CD4-positive, alpha-beta T cell treated with Interleukin-15 for 4 hours (primary cell): ENCODE measurements at regions not wholly inside any gene's neighbourhood (a gene's known extent, or its start where the extent isn't known, plus 50 kb on each side); places are given as distances from the start of the nearest gene placed in this dataset.
"Not testable (repeated sequence)": the region's sequence is repeated elsewhere in the genome, so short reads cannot be mapped to it uniquely, and the experiment has no call there.

Source experiments
- DNase-seq: peaks from one replicate; pipeline ENCODE4 v3.0.0-alpha.2; 2020; ENCODE audit warnings: low spot score

GRCh38 chr6:21744331-21744730 is 150.8 kb downstream of the SOX4 start:
- DNase-seq = no peak

DNA sequence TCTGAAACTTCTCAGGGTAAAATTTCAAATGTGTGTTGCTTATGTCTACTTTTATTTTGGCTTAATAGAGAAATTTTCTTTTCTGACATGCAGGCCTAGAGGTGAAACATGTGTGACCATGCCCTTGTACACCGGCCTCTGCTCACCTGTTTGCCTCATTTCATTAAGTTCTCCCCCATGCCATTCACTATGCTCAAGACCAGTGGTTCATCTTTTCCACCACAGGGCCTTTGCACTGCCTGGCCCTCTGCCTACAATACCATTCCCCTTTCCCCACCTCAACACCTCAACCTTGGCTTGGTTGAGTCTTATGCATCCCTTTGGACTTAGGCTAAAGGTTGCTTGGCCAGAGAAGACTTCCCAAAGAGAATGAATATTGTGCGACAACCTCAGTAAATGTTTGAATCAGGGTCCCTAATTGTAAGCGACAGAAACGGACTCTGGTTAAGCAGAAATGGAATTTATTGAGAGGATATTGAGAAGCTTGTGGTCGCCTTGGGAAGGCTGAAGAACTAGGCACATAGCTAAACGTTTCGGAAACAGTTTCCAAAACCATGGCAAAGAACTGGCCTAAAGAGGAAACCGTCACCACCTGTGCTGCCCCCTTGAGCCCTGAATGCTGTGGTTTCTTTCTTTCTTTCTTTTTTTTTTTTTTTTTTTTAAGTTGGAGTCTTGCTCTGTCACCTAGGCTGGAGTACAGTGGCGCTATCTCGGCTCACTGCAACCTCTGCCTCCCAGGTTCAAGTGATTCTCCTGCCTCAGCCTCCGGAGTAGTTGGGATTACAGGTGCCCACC is 152.2 kb downstream of the SOX4 start:
- DNase-seq = no peak

GRCh38 chr6:21747441-21747840 is 153.9 kb downstream of the SOX4 start:
- DNase-seq = no peak

DNA sequence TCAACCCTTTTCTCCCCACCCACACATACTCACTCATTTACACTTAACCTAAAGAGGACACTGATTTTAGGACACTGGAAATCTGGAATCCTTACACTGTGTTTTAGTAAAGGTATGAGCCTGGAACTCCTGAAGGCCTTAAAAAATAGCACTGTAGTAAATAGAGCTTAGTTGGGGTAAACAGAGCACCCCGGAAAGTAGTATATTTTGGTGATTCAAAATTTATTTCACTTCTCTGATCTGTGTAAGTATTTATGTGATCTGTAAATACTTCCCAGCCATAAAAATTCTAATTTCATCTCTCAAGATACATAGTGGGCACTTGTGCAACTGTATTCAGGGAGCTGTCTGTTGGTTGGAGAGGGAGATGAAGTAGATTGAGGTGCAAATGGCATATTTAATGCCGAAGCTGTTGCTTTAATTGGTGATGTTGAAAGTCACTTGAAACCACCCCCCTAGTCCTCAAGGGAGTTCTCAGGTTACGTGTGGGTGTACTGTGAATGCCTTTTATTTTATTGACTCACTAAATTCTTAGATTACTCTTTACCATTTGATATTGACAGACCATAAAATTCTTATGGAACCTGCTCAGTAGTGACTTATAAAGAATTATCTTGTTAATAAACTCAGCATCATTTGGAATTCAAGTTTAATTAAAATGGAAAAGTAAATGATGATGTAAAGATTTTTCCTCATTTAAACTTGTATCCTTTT is 154.9 kb downstream of the SOX4 start:
- DNase-seq = no peak

- no peak for DNase-seq
Observed at GRCh38 chr6:21749754-21750153, 156.2 kb downstream of the SOX4 start.

- no peak for DNase-seq
Observed at GRCh38 chr6:21750575-21750974, 157.0 kb downstream of the SOX4 start.

- DNase-seq = no peak
Observed at GRCh38 chr6:21751608-21752007, 158.1 kb downstream of the SOX4 start.

DNA sequence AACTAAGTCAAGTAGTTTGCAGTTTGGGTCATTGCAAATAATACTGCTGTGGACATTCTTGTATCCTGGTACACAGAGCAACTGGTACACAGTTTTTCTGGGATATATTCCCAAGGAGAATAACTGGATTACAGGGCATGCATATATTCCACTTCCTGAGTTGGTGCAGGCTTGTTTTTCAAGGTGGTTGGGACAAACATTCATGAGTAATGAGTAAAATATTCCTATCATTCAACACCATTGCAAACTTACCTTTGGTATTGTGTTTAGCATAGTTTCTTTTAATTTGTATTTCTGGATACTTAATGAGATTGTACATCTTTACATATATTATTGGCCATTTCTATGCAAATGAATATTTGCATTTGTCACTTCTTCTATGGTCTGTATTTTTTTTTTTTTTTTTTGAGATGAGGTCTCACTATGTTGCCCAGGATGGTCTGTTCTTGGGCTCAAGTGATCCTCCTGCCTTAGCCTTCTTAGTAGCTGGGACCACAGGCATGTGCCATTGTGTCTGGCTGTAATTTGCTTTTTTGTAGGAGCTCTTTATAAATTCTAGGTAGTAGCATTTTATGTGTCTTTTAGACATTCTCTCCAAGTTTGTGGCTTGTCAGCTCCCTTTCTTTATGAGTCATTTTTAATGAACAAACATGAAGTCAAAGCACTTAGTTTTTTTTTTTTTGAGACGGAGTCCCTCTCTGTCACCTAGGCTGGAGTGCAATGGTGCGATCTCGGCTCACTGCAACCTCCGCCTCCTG is 158.7 kb downstream of the SOX4 start:
- DNase-seq = no peak

DNA sequence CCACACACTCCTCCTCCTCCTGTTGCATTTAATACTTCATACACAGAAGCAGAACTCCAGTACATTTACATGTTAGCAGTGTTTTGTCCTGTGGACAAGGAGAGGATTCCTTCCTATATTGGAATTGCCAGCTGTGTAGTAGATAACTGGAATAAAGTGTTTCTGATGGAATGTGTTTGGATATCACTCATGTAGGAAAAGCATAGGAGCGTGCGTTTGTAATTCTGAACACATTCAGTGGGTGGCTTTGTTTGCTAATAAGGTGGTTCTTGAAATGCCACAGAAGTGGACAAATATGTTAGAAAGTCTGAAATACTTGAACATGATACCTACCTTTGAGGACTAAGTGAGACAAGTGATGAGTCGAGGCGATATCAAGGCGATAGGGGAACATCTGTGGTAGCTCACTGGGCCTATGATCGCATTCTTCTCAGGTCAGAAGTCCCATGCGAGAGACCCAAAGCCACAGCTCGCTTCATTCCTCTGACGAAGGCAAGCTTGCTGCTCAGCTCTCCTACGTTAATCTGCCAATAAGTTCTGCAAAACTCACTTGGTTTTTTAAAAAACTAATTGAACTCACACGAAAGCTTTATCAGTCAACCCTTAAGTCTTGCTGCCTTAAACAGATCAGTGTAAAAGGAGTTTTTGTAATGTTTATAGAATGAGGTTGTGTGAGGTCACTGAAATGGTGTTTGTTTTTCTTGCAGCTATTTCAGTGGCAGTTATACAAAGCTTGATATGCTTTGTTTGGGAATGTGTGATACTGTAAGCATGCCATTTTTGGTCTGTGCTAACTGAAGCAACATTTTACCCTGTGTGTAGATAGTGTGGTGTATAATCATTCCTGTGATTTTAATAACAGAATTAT is 159.9 kb downstream of the SOX4 start:
- DNase-seq = no peak

GRCh38 chr6:21754891-21755290 is 161.3 kb downstream of the SOX4 start:
- no peak for DNase-seq

DNA sequence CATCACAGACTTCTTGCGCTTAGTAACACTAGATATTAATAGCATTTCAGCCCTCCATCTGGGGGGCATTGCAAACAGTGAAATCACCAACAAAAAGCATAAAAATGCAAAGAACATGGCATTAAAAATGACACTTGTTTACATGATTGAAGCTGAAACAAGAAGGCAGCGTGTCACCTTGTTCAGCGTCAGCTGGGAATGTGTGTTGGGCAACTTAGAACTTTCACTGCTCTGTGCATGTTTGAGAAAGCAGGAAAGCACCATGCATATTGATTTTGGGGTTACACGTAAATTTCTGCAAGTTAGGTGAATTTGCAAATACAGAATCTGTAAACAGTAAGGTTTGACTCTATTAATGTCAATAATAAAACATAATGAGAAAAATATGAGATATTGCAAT is 162.9 kb downstream of the SOX4 start:
- DNase-seq = no peak

- not testable (repeated sequence) for DNase-seq
Observed at GRCh38 chr6:21757392-21757791, 163.8 kb downstream of the SOX4 start.

DNA sequence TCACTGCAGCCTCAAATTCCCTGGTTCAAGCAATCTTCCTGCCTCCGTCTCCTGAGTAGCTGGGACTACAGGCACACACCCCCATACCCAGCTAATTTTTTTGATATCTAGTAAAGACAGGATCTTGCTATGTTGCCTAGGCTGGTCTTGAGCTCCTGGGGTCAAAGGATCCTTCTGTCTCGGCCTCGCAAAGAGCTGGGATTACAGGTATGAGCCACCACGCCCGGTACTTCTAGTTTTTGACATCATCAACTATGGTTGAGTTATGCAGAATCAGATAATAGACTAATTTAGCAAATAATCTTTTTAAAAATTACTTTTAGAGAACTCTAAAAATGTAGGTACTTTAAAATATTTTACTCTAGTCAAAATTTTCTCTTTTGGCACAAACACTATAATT is 166.2 kb downstream of the SOX4 start:
- DNase-seq = no peak

- not testable (repeated sequence) for DNase-seq
Observed at GRCh38 chr6:21761053-21761730, 167.6 kb downstream of the SOX4 start.

DNA sequence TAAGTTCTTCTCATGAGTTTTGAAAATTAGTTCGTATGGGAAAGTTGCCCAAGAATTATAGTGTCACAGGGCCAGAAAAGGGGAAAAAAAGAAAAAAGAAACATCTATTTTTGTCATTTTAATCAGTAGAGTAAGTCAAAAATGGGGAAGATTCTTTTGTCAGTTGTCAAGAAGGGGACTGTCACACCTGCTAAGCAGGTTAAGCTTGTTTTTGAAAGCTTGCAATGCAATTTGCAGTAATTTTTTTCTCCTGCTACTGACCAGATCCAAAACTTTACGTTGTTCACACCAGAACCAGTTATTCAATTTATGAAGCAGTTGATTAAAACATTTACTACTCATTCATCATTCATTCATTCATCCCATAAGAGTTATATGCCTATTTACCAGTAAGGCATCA is 171.4 kb downstream of the SOX4 start:
- no peak for DNase-seq

GRCh38 chr6:21767891-21768648 is 174.5 kb downstream of the SOX4 start:
- DNase-seq = no peak

DNA sequence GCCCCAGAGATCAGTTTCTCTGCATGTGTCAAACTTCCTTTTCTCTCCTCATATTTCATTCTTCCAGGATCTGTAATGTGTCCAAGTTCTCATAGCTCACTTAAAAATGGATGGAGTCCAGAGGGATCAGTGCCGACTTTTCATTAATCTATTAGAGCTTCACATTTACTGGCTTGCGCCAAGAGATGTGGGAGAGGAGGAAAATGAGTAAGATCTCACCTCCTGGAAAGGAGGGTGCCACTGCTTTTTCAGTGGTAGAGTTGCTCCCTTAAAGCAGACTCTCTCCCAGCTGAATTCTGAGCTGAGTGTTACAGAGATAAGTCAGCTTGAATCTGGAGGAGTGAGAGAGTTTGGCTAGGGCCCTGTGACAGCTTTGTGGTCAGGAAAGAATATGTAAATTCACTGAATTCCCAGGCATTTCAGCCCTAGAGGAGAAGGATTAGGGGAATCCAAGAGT is 175.9 kb downstream of the SOX4 start:
- no peak for DNase-seq

- no peak for DNase-seq
Observed at GRCh38 chr6:21769968-21770367, 176.4 kb downstream of the SOX4 start.

DNA sequence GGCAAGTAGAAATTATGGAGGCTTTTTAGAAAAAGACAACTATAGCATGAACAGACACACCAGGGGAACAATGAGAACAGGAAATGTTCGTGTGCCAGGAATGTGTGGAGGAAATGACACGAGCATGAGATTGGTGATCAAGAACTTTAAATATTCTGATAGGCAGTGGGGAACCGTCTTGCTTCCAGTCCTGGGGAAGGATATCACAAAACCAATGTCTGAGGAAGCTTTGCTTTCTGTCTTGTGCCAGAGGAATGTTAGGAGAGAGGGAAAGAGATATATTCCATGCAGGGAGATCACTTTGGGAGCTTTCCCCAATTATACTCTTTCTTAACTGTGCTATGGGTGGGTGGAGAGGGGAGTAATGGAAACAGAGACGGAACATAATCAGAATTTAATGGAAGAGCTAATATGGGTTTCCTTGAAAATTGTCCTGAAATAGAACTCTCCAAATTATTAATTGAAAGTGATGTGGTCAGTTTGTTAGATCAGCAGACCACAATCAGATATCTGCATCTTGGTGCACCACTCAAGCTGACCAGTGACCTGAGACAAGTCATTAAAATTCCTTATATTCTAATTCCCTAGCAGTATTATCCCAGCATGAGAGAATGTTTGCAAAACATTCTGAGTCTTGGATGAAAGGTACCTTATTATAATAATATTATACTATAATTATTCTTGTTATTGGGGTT is 178.2 kb downstream of the SOX4 start:
- DNase-seq = no peak

DNA sequence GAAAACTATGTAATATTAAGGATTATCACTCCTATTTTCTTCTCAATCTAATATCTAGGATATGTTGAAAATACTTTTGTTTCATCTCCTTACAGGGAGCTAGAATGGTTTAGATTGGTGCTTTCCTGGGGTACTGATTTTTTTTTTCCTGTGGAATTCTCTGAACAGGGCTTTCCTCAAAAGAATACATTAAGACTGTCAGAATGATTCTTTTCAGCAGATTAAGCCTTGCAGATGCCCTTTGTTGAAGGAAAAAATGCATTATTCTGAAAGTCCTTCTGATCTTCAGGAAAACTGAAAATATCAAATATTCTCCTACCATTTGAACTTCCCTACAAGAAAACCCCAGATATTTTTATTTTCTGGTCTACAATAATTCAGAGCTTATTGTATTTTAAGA is 178.9 kb downstream of the SOX4 start:
- DNase-seq = no peak
